Midbrain (tissue), 1 donor: ENCODE measurements at regions not wholly inside any gene's neighbourhood (a gene's known extent, or its start where the extent isn't known, plus 50 kb on each side); places are given as distances from the start of the nearest gene placed in this dataset.
"Not testable (repeated sequence)": the region's sequence is repeated elsewhere in the genome, so short reads cannot be mapped to it uniquely, and the experiment has no call there.

ENCODE experiments used
- DNase-seq: peaks from one replicate; lab custom pipeline; 2025; lab: John Stamatoyannopoulos, UW

DNA sequence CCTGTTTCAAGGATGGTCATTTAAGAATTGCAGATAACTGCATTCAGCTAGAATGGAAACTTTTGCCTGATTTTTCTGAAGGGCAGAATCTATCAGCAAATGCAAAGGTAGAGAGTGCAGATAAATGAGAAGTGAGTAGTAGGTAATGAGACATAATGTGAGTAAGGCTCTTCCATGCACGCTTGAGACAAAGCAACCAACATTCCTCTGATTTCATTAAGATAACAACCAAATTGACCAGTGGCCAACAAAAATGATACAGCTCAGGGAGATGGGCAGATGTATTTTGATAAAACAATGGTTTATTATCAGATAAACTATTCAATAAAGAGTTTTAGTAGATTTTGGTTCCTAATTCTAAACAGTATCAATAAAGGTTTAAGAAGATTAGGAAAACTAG, 404.4 kb upstream of the PBX1 start:
- DNase-seq: no peak

- no peak for DNase-seq
Measured at GRCh38 chr1:164155347-164155746, 403.6 kb upstream of the PBX1 start.

DNA sequence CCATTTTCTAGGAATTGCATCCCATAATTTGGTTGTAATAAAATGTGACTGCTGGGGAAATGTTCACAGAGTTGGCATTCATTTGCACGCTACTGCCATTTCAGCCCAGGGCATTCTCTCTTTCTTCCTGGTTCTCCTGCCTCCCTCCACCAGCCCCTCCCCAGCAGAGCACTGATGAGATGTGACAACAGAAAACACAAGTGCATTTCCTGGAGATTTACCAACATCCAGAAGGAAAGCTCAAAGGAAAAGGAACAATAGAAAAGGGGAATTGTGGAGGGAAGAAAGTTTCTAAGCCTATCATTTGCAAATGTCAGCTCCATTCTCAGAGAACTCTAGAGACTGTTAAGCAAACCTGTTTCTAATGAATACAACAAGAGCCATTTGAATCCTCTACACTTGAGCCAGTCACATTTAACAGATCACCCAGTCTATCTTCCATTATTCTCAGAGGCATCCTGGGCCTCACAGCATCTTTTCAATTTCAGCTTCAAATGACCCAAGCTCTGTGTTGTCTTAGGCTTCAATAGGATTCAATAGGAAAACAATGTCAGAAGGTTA, 395.6 kb upstream of the PBX1 start:
- DNase-seq: no peak

DNA sequence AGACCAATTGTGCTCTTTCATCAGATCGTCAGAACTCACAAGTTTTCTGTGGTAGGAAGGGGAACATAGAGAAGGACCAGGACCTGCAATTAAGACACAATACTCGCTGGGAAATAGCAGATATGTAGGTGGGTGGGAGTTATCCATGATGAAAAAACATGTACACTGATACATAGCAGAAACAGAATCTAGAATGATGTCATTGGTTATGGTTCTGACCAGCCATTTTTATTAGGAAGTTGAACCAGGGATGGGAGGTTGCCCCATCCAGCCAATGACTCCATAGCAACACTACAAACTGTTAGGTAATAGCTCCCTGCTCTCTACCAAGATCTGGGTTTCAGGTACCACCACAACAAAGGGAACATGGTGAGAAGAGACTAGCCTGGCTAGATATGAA, 393.5 kb upstream of the PBX1 start:
- no peak for DNase-seq

DNA sequence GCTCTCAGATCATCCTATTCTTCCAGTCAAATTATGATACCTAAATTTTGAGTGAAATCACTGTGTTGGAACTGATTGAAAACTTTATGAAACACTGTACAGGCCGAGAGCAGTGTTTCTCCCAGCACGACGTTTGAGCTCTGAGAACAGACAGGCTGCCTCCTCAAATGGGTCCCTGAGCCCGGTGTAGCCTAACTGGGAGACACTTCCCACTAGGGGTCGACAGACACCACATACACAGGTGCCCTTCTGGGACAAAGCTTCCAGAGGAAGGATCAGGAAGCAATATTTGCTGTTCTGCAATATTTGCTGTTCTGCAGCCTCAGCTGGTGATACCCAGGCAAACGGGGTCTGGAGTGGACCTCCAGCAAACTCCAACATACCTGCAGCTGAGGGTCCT, 392.5 kb upstream of the PBX1 start:
- DNase-seq: not testable (repeated sequence)

GRCh38 chr1:164177118-164177517, 381.9 kb upstream of the PBX1 start:
- DNase-seq: no peak

- DNase-seq: no peak
Measured at GRCh38 chr1:164180824-164181223, 378.2 kb upstream of the PBX1 start.

GRCh38 chr1:164183854-164184635, 374.9 kb upstream of the PBX1 start:
- DNase-seq: no peak

GRCh38 chr1:164186881-164187280, 372.1 kb upstream of the PBX1 start:
- no peak for DNase-seq

GRCh38 chr1:164188497-164188896, 370.5 kb upstream of the PBX1 start:
- DNase-seq: no peak

- DNase-seq: no peak
Measured at GRCh38 chr1:164191191-164191590, 367.8 kb upstream of the PBX1 start.

DNA sequence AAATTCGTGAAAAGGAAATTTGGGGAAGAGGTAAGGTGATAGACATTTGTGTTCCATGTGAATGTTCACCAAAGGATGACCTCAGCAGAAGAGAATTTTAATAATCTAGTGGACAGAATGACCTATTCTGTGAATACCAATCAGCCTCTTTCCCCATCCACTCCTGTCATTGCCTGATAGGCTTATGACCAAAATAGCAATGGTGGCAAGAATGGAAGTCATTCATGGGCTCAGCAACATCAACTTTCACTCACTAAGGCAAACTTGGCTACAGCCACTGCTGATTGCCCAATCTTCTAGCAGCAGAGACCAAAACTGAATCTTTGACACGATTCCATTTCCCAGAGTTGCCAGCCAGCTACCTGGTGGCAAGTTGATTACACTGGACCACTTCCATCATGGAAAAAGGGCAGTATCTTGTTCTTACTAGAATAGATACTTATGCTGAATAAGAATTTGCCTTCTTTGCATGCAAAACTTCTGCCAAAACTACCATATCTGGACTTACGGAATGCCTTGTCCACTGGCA, 348.7 kb upstream of the PBX1 start:
- no peak for DNase-seq

DNA sequence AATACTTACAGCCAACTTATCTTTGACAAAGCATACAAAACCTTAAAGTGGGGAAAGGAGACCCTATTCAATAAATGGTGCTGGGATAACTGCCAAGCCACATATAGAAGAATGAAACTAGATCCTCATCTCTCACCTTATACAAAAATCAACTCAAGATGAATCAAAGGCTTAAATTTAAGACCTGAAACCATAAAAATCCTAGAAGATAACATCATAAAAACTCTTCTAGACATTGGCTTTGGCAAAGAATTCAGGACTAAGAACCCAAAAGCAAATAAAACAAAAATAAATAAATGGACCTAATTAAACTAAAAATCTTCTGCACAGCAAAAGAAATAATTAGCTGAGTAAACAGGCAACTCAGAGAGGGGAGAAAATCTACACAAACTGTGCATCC, 335.6 kb upstream of the PBX1 start:
- DNase-seq: no peak

DNA sequence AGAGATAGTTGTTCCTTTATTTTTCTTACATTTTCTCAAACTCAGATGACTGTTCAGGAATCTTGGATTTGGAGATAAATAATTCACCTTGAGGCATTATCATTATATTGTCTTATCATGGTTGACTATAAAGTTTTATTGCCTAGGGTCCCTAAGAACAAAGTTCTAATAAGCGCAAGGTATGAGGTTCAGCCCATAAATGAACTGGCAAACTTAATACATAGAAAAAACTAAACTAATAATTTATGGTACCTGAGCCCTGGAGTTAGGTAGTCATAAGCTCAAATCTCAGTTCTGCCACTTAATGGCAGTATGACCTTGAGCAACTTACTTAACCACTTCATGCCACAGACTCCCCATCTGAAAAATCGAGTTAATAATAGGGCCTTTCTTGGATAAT, 334.0 kb upstream of the PBX1 start:
- no peak for DNase-seq

GRCh38 chr1:164226977-164227376, 332.0 kb upstream of the PBX1 start:
- DNase-seq: no peak

DNA sequence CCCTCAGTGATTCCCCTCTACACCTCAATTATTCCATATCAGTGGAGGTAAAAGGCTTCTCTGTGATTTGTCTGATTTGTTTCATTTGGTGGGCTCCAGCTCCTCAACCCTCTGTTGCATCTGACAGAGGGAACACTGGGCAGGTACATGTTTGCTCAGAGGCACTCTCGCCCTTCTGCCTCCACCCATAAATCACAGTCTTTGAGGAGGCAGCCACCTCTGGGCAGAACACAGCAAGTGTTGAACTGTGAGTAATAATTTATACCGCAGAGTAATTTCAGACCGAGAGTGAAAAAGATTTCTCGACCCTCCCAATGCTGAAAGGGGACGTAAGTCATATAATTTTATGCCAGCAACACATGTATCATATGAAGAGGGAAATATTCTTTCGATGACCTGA, 330.1 kb upstream of the PBX1 start:
- no peak for DNase-seq

GRCh38 chr1:164233149-164233548, 325.8 kb upstream of the PBX1 start:
- no peak for DNase-seq

GRCh38 chr1:164240081-164240480, 318.9 kb upstream of the PBX1 start:
- DNase-seq: no peak

- DNase-seq: no peak
Measured at GRCh38 chr1:164250365-164250764, 308.6 kb upstream of the PBX1 start.

- no peak for DNase-seq
Measured at GRCh38 chr1:164256456-164256855, 302.5 kb upstream of the PBX1 start.

- DNase-seq: no peak
Measured at GRCh38 chr1:164261691-164262240, 297.2 kb upstream of the PBX1 start.

DNA sequence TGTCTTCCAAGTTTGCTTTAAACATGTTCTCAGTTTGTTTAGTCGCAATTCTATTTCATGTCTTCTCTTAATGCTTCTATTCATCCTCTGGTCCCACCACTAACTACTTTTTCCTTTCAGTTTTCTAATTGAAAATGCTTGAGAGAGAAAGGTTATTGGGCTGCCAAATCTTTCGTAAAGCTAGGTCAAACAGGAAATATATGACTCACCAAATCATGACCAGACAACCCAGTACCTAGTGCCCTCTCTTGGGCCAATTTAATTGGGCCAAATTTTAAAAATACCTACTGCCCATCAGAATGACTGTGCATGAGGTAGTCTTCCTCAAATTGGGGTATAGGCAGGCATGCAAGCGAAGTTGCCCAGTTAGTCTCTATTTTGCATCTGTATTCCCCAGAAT, 295.4 kb upstream of the PBX1 start:
- DNase-seq: no peak

- no peak for DNase-seq
Measured at GRCh38 chr1:164265232-164265631, 293.8 kb upstream of the PBX1 start.
